OCI-LY1 (cell line): ENCODE measurements at regions not wholly inside any gene's neighbourhood (a gene's known extent, or its start where the extent isn't known, plus 50 kb on each side); places are given as distances from the start of the nearest gene placed in this dataset.

Experiments used
- CTCF ChIP-seq: fragments of 200-600 bp; sonication (generic), shearing (Covaris generic); IDR thresholded peaks from 2 replicates; pipeline ENCODE4 v1.5.1; 2017; ENCODE audit warnings: mild to moderate bottlenecking, antibody characterized with exemption, low read length, moderate library complexity, mixed read lengths
- EZH2 ChIP-seq: fragments of 200-600 bp; sonication (generic), shearing (Covaris generic); IDR thresholded peaks from 2 replicates; pipeline ENCODE4 v1.8.0; 2017; ENCODE audit warnings: borderline replicate concordance, mixed run types, mild to moderate bottlenecking, antibody characterized with exemption, low read length, moderate library complexity, mixed read lengths

- TF ChIP-seq CTCF (no peak), EZH2 (no peak)
Observed at GRCh38 chr9:124146031-124146561, 111.7 kb upstream of the NEK6 start.
